Glutamatergic neuron (in vitro differentiated cells): ENCODE measurements at regions not wholly inside any gene's neighbourhood (a gene's known extent, or its start where the extent isn't known, plus 50 kb on each side); places are given as distances from the start of the nearest gene placed in this dataset.

Source experiments
- DNase-seq: peaks from one replicate; pipeline ENCODE4 v3.0.0; 2022
- H3K27ac Mint-ChIP-seq: one replicate; pipeline ENCODE4 v1.8.0; 2020; ENCODE audit warnings: mild to moderate bottlenecking, mixed read lengths, inconsistent platforms; ENCODE audit not compliant: unreplicated experiment
- H3K27me3 Mint-ChIP-seq: one replicate; pipeline ENCODE4 v1.8.0; 2020; ENCODE audit warnings: mild to moderate bottlenecking, moderate library complexity, mixed read lengths, inconsistent platforms; ENCODE audit not compliant: unreplicated experiment
- H3K36me3 Mint-ChIP-seq: one replicate; pipeline ENCODE4 v1.8.0; 2020; ENCODE audit warnings: mild to moderate bottlenecking, mixed read lengths, inconsistent platforms; ENCODE audit not compliant: unreplicated experiment
- H3K4me1 Mint-ChIP-seq: one replicate; pipeline ENCODE4 v1.8.0; 2020; ENCODE audit warnings: mild to moderate bottlenecking, low read depth, mixed read lengths, inconsistent platforms; ENCODE audit not compliant: unreplicated experiment
- H3K4me3 Mint-ChIP-seq: one replicate; pipeline ENCODE4 v1.8.0; 2020; ENCODE audit warnings: mild to moderate bottlenecking, mixed read lengths, inconsistent platforms; ENCODE audit not compliant: unreplicated experiment
- H3K9me3 Mint-ChIP-seq: one replicate; pipeline ENCODE4 v1.8.0; 2020; ENCODE audit warnings: mild to moderate bottlenecking, moderate library complexity, mixed read lengths, inconsistent platforms; ENCODE audit not compliant: unreplicated experiment
- CTCF ChIP-seq: fragments of 200-600 bp; sonication (generic); IDR thresholded peaks from one replicate; pipeline ENCODE4 v1.5.0; 2021; ENCODE audit not compliant: partially characterized antibody, unreplicated experiment

- TF ChIP-seq CTCF, result no peak
- H3K27me3 Mint-ChIP-seq, result no peaks in the 10 kb centered on the region
- no peak for DNase-seq
- H3K4me3 Mint-ChIP-seq, result no peak overlapping the region
- no peaks in the 10 kb centered on the region for H3K4me1 Mint-ChIP-seq
- no peaks in the 10 kb centered on the region for H3K9me3 Mint-ChIP-seq
- no peaks in the 10 kb centered on the region for H3K36me3 Mint-ChIP-seq
- H3K27ac Mint-ChIP-seq, result no peak overlapping the region
Observed at GRCh38 chr3:80261082-80261481, 493.3 kb upstream of the ROBO1 start.

GRCh38 chr3:80259736-80260135 is 491.9 kb upstream of the ROBO1 start:
- no peak for TF ChIP-seq CTCF

GRCh38 chr3:80252113-80252512 is 484.3 kb upstream of the ROBO1 start:
- H3K27ac Mint-ChIP-seq, result no peak overlapping the region
- peaks cover 8% of the 10 kb centered on the region for H3K36me3 Mint-ChIP-seq
- DNase-seq, result no peak
- H3K27me3 Mint-ChIP-seq, result no peaks in the 10 kb centered on the region
- H3K9me3 Mint-ChIP-seq, result peaks cover 5% of the 10 kb centered on the region
- no peak overlapping the region for H3K4me3 Mint-ChIP-seq
- no peaks in the 10 kb centered on the region for H3K4me1 Mint-ChIP-seq
- no peak for TF ChIP-seq CTCF

More at GRCh38 chr3:80259736-80260135, 491.9 kb upstream of the ROBO1 start:
- Mint-ChIP-seq H3K4me3 (no peak overlapping the region), H3K27ac (no peak overlapping the region), H3K27me3 (no peaks in the 10 kb centered on the region), H3K36me3 (no peaks in the 10 kb centered on the region), H3K4me1 (no peaks in the 10 kb centered on the region), H3K9me3 (no peaks in the 10 kb centered on the region)
- no peak for DNase-seq

GRCh38 chr3:80247766-80248165 is 480.0 kb upstream of the ROBO1 start:
- Mint-ChIP-seq H3K4me1 (no peaks in the 10 kb centered on the region), H3K27ac (no peak overlapping the region), H3K27me3 (no peaks in the 10 kb centered on the region), H3K36me3 (peaks cover 8% of the 10 kb centered on the region), H3K4me3 (no peak overlapping the region), H3K9me3 (peaks cover 5% of the 10 kb centered on the region)
- TF ChIP-seq CTCF, result no peak
- DNase-seq, result no peak

GRCh38 chr3:80244390-80244789 is 476.6 kb upstream of the ROBO1 start:
- no peaks in the 10 kb centered on the region for H3K4me1 Mint-ChIP-seq
- TF ChIP-seq CTCF, result no peak
- H3K27ac Mint-ChIP-seq, result no peak overlapping the region
- H3K36me3 Mint-ChIP-seq, result peaks cover 8% of the 10 kb centered on the region
- no peak for DNase-seq
- no peak overlapping the region for H3K4me3 Mint-ChIP-seq
- H3K9me3 Mint-ChIP-seq, result peaks cover 2% of the 10 kb centered on the region
- H3K27me3 Mint-ChIP-seq, result no peaks in the 10 kb centered on the region
